PC-9 (cell line): ENCODE measurements at regions not wholly inside any gene's neighbourhood (a gene's known extent, or its start where the extent isn't known, plus 50 kb on each side); places are given as distances from the start of the nearest gene placed in this dataset.

Source experiments
- EZH2 ChIP-seq: fragments of 200-600 bp; sonication (generic); IDR thresholded peaks from 2 replicates; pipeline ENCODE4 v1.8.0; 2017; ENCODE audit warnings: antibody characterized with exemption, low read depth
- TF ChIP-seq, protein P1 (sequence below): fragments of 200-600 bp; sonication (generic); conservative IDR thresholded peaks from 2 replicates; pipeline ENCODE4 v1.6.1; 2017; ENCODE audit warnings: mixed run types, antibody characterized with exemption, mild to moderate bottlenecking, moderate library complexity

GRCh38 chr7:113383638-113384037, 265.3 kb upstream of the SMIM30 start:
- TF ChIP-seq, protein P1, sequence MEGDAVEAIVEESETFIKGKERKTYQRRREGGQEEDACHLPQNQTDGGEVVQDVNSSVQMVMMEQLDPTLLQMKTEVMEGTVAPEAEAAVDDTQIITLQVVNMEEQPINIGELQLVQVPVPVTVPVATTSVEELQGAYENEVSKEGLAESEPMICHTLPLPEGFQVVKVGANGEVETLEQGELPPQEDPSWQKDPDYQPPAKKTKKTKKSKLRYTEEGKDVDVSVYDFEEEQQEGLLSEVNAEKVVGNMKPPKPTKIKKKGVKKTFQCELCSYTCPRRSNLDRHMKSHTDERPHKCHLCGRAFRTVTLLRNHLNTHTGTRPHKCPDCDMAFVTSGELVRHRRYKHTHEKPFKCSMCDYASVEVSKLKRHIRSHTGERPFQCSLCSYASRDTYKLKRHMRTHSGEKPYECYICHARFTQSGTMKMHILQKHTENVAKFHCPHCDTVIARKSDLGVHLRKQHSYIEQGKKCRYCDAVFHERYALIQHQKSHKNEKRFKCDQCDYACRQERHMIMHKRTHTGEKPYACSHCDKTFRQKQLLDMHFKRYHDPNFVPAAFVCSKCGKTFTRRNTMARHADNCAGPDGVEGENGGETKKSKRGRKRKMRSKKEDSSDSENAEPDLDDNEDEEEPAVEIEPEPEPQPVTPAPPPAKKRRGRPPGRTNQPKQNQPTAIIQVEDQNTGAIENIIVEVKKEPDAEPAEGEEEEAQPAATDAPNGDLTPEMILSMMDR, result no peak
- TF ChIP-seq EZH2, result no peak
